HepG2 (cell line): ENCODE measurements at regions not wholly inside any gene's neighbourhood (a gene's known extent, or its start where the extent isn't known, plus 50 kb on each side); places are given as distances from the start of the nearest gene placed in this dataset.

ENCODE experiments used
- ATAC-seq: fragments of 200-7000 bp; cut with Tn5 transposase; 3 replicates; pipeline ENCODE4 v1.9.1; 2020; ENCODE audit warnings: mild to moderate bottlenecking, moderate library complexity
- BruUV-seq: library from RNA; stranded (reverse); fragments of 400-500 nt; replicated peaks from 2 replicates; lab custom pipeline; 2021; lab: Mats Ljungman, UMichigan
- CTCF ChIA-PET: fragments of 300-600 bp; formaldehyde crosslinking; extraction: SDS; loops from one replicate; lab custom pipeline; 2021; ENCODE audit warnings: low total read pairs, inconsistent platforms, low intra/inter-chr PET ratio; lab: Yijun Ruan, JAX
- POLR2A ChIA-PET: fragments of 350-600 bp; sonication (Branson Sonifier 250); formaldehyde crosslinking; loops from one replicate; lab custom pipeline; 2020; ENCODE audit warnings: antibody characterized with exemption, inconsistent platforms; lab: Yijun Ruan, JAX
- DNase-seq: peaks from one replicate; pipeline ENCODE4 v3.0.0-alpha.2; 2015; ENCODE audit warnings: low spot score
- FAIRE-seq: peaks from 3 replicates; lab custom pipeline; 2011; peaks lifted over from hg19 to GRCh38; lab: Jason Lieb, UNC
- H2AFZ ChIP-seq: one replicate; pipeline ENCODE4 v1.6.1; 2011; ENCODE audit warnings: low read length, inconsistent platforms
- H3K27ac ChIP-seq: fragments of 300-600 bp; 3 replicates; pipeline ENCODE4 v1.8.0; 2011; ENCODE audit warnings: mixed run types, mild to moderate bottlenecking, mixed read lengths, low read length, inconsistent platforms; ENCODE audit not compliant: insufficient read depth; ENCODE audit errors: extremely low read length
- H3K27me3 ChIP-seq, 2 experiments: fragments of 200-600 bp in 1 of 2; 2 replicates in 1 of 2; 3 replicates in 1 of 2; pipeline versions ENCODE4 v1.6.0 to v1.8.0; 2011; ENCODE audit warnings: low read length in 2 of 2, mild to moderate bottlenecking in 2 of 2, moderate library complexity in 2 of 2, inconsistent platforms in 1 of 2; ENCODE audit not compliant: insufficient read depth in 2 of 2, control insufficient read depth in 1 of 2
- H3K36me3 ChIP-seq, 2 experiments: fragments of 200-600 bp in 1 of 2; replicated peaks in 1 of 2; 2 replicates in 1 of 2; 3 replicates in 1 of 2; pipeline versions ENCODE4 v1.5.1 to v1.8.0; 2011; ENCODE audit warnings: low read length in 2 of 2, inconsistent platforms in 1 of 2; ENCODE audit not compliant: insufficient read depth in 2 of 2, control insufficient read depth in 1 of 2
- H3K4me1 ChIP-seq: 2 replicates; pipeline ENCODE4 v1.5.1; 2012; ENCODE audit warnings: low read length, inconsistent platforms; ENCODE audit not compliant: insufficient read depth
- H3K4me2 ChIP-seq: 2 replicates; pipeline ENCODE4 v1.6.0; 2011; ENCODE audit warnings: low read depth, low read length, inconsistent platforms
- H3K4me3 ChIP-seq, 3 experiments: fragments of 200-600 bp in 1 of 3; sonication (generic), shearing (Covaris generic) in 1 of 3; replicated peaks in 1 of 3; 2 replicates each; pipeline ENCODE4 v1.5.1; 2011 to 2016; ENCODE audit warnings: low read length in 3 of 3, inconsistent platforms in 2 of 3, low read depth in 2 of 3, mild to moderate bottlenecking in 2 of 3, control low read depth in 1 of 3, mixed read lengths in 1 of 3; ENCODE audit not compliant: insufficient read depth in 1 of 3
- H3K79me2 ChIP-seq: one replicate; pipeline ENCODE4 v1.6.1; 2011; ENCODE audit warnings: low read length, inconsistent platforms; ENCODE audit not compliant: insufficient read depth
- H3K9ac ChIP-seq: 2 replicates; pipeline ENCODE4 v1.6.0; 2011; ENCODE audit warnings: mild to moderate bottlenecking, low read depth, low read length, inconsistent platforms; ENCODE audit not compliant: insufficient read depth
- H3K9me3 ChIP-seq: 2 replicates; pipeline ENCODE4 v1.5.1; 2012; ENCODE audit warnings: mild to moderate bottlenecking, low read length
- H4K20me1 ChIP-seq: 2 replicates; pipeline ENCODE4 v1.6.0; 2011; ENCODE audit warnings: inconsistent platforms, mild to moderate bottlenecking, low read length, moderate library complexity; ENCODE audit not compliant: insufficient read depth
- FOXM1 ChIP-seq: sonication (generic); formaldehyde crosslinking; IDR thresholded peaks from 2 replicates; pipeline ENCODE4 v1.5.0; 2020; ENCODE audit warnings: missing genetic modification reagents
- KLF13 ChIP-seq: sonication (generic); formaldehyde crosslinking; IDR thresholded peaks from 2 replicates; pipeline ENCODE4 v1.4.0; 2020; ENCODE audit warnings: mild to moderate bottlenecking, missing genetic modification reagents
- NBN ChIP-seq: fragments of 450-650 bp; conservative IDR thresholded peaks from 2 replicates; pipeline ENCODE4 v1.6.1; 2017
- RBAK ChIP-seq: sonication (generic); formaldehyde crosslinking; IDR thresholded peaks from 2 replicates; pipeline ENCODE4 v1.5.1; 2020; ENCODE audit warnings: mild to moderate bottlenecking, missing genetic modification reagents
- RORA ChIP-seq: sonication (generic); formaldehyde crosslinking; IDR thresholded peaks from 2 replicates; pipeline ENCODE4 v1.5.0; 2020; ENCODE audit warnings: mild to moderate bottlenecking, missing genetic modification reagents, moderate library complexity
- SALL1 ChIP-seq: sonication (generic); formaldehyde crosslinking; IDR thresholded peaks from 2 replicates; pipeline ENCODE4 v1.8.0; 2022; ENCODE audit warnings: mild to moderate bottlenecking, missing genetic modification reagents
- THAP11 ChIP-seq: IDR thresholded peaks from 2 replicates; pipeline ENCODE4 v1.6.1; 2016; ENCODE audit warnings: missing biosample characterization, missing genetic modification reagents
- ZNF180 ChIP-seq: sonication (generic); formaldehyde crosslinking; IDR thresholded peaks from 2 replicates; pipeline ENCODE4 v1.4.0; 2020; ENCODE audit warnings: low read depth, missing genetic modification reagents, borderline replicate concordance
- ZNF609 ChIP-seq: sonication (generic); formaldehyde crosslinking; IDR thresholded peaks from 2 replicates; pipeline ENCODE4 v1.4.0; 2020; ENCODE audit warnings: mild to moderate bottlenecking, missing genetic modification reagents, borderline replicate concordance
- ZNF737 ChIP-seq: sonication (generic); formaldehyde crosslinking; IDR thresholded peaks from 2 replicates; pipeline ENCODE4 v1.5.0; 2020; ENCODE audit warnings: missing genetic modification reagents, mild to moderate bottlenecking, borderline replicate concordance
- ZNF766 ChIP-seq: sonication (generic); formaldehyde crosslinking; IDR thresholded peaks from 2 replicates; pipeline ENCODE4 v1.5.0; 2020; ENCODE audit warnings: missing genetic modification reagents, borderline replicate concordance
- WGBS: methylation state at CpG from one replicate; pipeline ENCODE4 v1.1.6; 2017; ENCODE audit warnings: low lambda C conversion rate; 5-methylcytosine and 5-hydroxymethylcytosine counted together
- in situ Hi-C: cut with HindIII; loops from 2 replicates; pipeline ENCODE4 v1.10.0; 2017; ENCODE audit warnings: low pct_unique_long_range_greater_than_20kb; ENCODE audit not compliant: extremely low pct_ligation_motif_present
- intact Hi-C: fragments of 100-400 bp; cut with micrococcal nuclease; formaldehyde crosslinking; loops from one replicate; pipeline ENCODE4 v1.10.0; 2022; ENCODE audit not compliant: unreplicated experiment
- TF ChIP-seq, protein P1 (sequence below): IDR thresholded peaks from 2 replicates; pipeline ENCODE4 v1.6.1; 2016; ENCODE audit warnings: missing compliant biosample characterization, missing genetic modification reagents, borderline replicate concordance
- TF ChIP-seq, protein P2 (sequence below): sonication (generic); formaldehyde crosslinking; IDR thresholded peaks from 2 replicates; pipeline ENCODE4 v1.4.0; 2020; ENCODE audit warnings: missing genetic modification reagents
- TF ChIP-seq, protein P3 (sequence below): sonication (generic); formaldehyde crosslinking; IDR thresholded peaks from 2 replicates; pipeline ENCODE4 v1.4.0; 2020; ENCODE audit warnings: mild to moderate bottlenecking, missing genetic modification reagents

DNA sequence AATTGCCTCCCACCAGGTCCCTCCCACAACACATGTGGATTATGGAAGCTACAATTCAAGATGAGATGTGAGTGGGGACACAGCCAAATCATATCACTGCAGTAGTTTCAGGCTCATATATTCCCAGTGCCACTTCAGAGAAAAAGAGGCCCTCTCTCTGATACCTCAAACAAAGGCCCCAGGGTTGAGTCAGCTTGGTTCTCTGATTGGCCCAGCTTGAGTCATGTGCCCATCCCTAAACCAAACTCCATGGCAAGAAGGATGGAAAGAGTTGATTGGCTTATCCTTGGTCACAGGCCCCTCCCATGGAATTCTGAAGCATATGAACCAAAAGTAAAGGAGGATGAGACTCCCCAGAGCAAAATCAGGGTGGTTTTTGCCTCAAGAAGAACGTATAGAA lies 75.9 kb upstream of the IRX6 start:
- intact Hi-C loops (no loop called here), in situ Hi-C loops (no loop called here)
- Histone ChIP-seq H3K4me3 (no peak overlapping the region), H2AFZ (no peak overlapping the region), H3K4me2 (no peak overlapping the region), H3K4me1 (no peaks in the 10 kb centered on the region), H3K9me3 (no peaks in the 10 kb centered on the region), H4K20me1 (no peaks in the 10 kb centered on the region), H3K27me3 (no peaks in the 10 kb centered on the region; a peak in 1 of 5 replicates), H3K79me2 (no peaks in the 10 kb centered on the region), H3K27ac (no peak overlapping the region), H3K9ac (no peak overlapping the region), H3K36me3 (no peaks in the 10 kb centered on the region)
- DNase-seq (no peak), FAIRE-seq (no peak), ATAC-seq (no peak)
- no TSS peak for BruUV-seq
- 0% methylated on average over 1 of the region's 1 CpG for WGBS
- ChIA-PET CTCF (no interaction called here), POLR2A (no interaction called here)
- TF ChIP-seq RORA (CRISPR knock-in tag) (no peak), ZNF737 (no peak), ZNF609 (CRISPR knock-in tag) (no peak), ZNF766 (no peak), THAP11 (CRISPR knock-in tag) (no peak), KLF13 (CRISPR knock-in tag) (no peak), ZNF180 (CRISPR knock-in tag) (no peak), SALL1 (no peak), FOXM1 (CRISPR knock-in tag) (no peak), NBN (no peak), RBAK (CRISPR knock-in tag) (no peak)
- TF ChIP-seq, protein P1, sequence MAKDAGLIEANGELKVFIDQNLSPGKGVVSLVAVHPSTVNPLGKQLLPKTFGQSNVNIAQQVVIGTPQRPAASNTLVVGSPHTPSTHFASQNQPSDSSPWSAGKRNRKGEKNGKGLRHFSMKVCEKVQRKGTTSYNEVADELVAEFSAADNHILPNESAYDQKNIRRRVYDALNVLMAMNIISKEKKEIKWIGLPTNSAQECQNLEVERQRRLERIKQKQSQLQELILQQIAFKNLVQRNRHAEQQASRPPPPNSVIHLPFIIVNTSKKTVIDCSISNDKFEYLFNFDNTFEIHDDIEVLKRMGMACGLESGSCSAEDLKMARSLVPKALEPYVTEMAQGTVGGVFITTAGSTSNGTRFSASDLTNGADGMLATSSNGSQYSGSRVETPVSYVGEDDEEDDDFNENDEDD (CRISPR knock-in tag) = no peak
- TF ChIP-seq, protein P2, sequence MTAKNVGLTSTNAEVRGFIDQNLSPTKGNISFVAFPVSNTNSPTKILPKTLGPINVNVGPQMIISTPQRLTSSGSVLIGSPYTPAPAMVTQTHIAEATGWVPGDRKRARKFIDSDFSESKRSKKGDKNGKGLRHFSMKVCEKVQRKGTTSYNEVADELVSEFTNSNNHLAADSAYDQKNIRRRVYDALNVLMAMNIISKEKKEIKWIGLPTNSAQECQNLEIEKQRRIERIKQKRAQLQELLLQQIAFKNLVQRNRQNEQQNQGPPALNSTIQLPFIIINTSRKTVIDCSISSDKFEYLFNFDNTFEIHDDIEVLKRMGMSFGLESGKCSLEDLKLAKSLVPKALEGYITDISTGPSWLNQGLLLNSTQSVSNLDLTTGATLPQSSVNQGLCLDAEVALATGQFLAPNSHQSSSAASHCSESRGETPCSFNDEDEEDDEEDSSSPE (CRISPR knock-in tag) = no peak
- TF ChIP-seq, protein P3, sequence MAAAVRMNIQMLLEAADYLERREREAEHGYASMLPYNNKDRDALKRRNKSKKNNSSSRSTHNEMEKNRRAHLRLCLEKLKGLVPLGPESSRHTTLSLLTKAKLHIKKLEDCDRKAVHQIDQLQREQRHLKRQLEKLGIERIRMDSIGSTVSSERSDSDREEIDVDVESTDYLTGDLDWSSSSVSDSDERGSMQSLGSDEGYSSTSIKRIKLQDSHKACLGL (CRISPR knock-in tag) = no peak
